Peyer's patch (tissue), 4 donors: ENCODE measurements at regions not wholly inside any gene's neighbourhood (a gene's known extent, or its start where the extent isn't known, plus 50 kb on each side); places are given as distances from the start of the nearest gene placed in this dataset.

Experiments
- CTCF ChIP-seq, 6 experiments: fragments of 450-650 bp in 4 of 6; fragments of 200-600 bp in 2 of 6; sonication (generic) in 1 of 6; IDR thresholded peaks; one replicate each; pipeline ENCODE4 v1.5.1; 2017 to 2019; ENCODE audit warnings: antibody characterized with exemption in 6 of 6, mild to moderate bottlenecking in 3 of 6, moderate library complexity in 1 of 6
- POLR2A ChIP-seq, 2 donors: fragments of 450-650 bp; IDR thresholded peaks; one replicate each; pipeline ENCODE4 v1.5.1; 2017; ENCODE audit warnings: antibody characterized with exemption in 2 of 2, mild to moderate bottlenecking in 2 of 2, moderate library complexity in 2 of 2

GRCh38 chr17:12538003-12538402 lies 127.7 kb upstream of the MYOCD start:
- TF ChIP-seq POLR2A (IDR thresholded peaks at IDR 0.05) = no peak
- no peak for TF ChIP-seq CTCF (IDR thresholded peaks at IDR 0.05)
